HG03135 (cell line): ENCODE measurements at regions not wholly inside any gene's neighbourhood (a gene's known extent, or its start where the extent isn't known, plus 50 kb on each side); places are given as distances from the start of the nearest gene placed in this dataset.
"Not testable (repeated sequence)": the region's sequence is repeated elsewhere in the genome, so short reads cannot be mapped to it uniquely, and the experiment has no call there.

Experiments
- ATAC-seq: cut with Tn5 transposase; IDR thresholded peaks from one replicate; pipeline ENCODE4 v1.9.1; 2021; ENCODE audit warnings: mild to moderate bottlenecking, moderate library complexity; ENCODE audit not compliant: unreplicated experiment

DNA sequence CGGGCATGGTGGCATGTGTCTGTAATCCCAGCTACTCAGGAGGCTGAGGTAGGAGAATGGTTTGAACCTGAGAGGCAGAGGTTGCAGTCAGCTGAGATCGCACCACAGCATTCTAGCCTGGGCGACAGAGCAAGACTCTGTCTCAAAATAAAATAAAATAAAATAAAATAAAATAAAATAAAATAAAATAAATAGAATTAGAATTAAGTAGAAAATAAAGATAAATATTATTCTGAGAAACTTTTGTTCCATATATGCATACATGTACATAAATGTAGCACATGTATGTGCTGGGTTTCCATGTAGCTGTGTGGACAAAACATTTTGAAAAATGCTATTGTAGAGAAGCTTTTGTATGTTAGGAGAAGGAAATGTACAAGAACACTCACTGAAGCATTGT, 129.4 kb upstream of the VLDLR start:
- ATAC-seq, result no peak

GRCh38 chr9:2493109-2493508, 128.5 kb upstream of the VLDLR start:
- no peak for ATAC-seq

GRCh38 chr9:2493529-2493928, 128.1 kb upstream of the VLDLR start:
- ATAC-seq, result no peak

GRCh38 chr9:2494562-2494961, 127.0 kb upstream of the VLDLR start:
- no peak for ATAC-seq

DNA sequence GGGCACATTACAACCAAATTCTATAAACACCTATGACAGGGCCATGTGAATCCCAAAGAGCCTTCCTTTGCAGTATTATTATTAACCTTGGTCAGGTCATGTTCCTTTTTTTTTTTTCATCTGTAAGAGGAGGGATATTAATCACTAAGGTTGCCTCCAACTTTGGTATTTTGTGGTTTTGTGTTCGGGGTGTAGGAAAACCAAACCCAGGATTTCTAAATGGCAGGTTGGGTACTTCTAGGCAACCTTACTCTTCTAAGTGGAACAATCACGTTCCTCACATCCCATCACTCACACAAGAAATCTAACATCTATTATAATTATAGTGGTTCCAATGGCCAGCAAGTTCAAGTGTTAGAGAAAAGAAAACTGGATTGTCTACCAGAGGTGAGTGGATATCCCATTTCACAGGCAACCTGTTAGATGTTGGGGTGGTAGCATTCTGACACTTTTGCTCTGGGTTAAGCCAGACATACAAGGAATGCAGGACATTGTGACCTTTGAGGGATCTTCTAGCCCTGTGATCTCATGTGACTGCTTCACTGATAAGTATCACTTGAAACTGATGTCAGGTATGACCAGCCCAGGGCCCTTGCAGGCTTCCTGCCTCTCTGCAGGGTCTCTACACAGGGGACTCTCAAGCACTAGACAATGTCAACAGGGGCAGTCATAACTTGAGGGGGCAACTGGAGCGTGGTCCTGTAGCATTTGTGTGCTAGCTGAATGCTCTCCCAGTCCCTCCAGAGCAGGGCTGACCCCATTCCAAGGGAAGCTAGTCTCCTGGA, 126.2 kb upstream of the VLDLR start:
- no peak for ATAC-seq

GRCh38 chr9:2496169-2496568, 125.4 kb upstream of the VLDLR start:
- ATAC-seq, result no peak

DNA sequence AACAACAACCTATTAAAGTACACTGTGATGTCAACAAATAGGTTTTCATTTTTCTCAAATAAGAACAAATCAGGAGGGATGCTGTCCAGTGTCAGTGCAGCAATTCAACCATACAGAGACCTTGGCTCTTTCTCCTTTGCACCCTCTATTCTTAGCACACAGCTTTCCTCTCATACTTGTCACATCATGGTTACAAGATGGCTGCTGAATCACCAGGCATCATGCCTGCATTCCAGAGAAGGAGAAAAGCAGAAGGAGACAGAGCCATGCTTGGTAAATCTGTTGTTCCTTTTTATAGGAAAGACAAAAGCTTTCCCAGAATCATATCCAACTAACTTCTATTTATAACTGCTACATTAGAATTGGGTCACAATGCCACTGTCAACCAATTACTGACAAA, 124.7 kb upstream of the VLDLR start:
- ATAC-seq, result no peak

DNA sequence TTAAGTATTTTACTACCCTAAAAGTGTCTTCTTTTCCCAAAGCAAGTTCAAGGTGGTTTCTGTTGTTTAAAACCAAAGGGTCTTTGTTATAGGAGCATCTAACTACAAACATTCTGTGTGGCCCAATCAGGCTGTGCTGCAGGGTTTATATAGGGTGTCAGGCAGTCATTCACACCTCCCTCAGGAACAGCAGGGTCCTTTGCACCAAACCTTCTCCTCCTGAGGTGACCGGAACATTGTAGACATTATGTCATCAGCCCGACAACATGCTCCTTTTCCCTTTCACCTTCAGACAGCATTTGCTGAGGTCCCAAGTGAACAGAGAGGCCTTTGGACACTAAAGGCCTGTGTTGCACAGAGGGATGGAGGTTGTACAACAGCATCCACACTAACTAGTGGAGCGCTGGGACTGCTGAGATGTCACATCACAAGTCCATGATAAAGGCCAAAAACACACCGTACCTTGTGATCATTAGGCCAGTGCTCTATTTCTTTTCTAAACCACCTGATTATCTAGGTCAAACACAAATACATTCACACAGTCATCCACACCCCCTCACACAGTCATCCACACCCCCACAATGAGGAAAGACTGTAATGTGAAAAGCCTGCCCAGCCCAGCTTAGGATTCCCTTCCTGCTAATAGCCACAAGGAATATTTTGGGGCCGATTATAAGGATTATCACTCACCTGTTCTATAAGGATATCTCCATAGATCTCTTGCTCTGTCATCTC, 123.8 kb upstream of the VLDLR start:
- no peak for ATAC-seq

GRCh38 chr9:2502210-2502609, 119.4 kb upstream of the VLDLR start:
- ATAC-seq, result no peak

DNA sequence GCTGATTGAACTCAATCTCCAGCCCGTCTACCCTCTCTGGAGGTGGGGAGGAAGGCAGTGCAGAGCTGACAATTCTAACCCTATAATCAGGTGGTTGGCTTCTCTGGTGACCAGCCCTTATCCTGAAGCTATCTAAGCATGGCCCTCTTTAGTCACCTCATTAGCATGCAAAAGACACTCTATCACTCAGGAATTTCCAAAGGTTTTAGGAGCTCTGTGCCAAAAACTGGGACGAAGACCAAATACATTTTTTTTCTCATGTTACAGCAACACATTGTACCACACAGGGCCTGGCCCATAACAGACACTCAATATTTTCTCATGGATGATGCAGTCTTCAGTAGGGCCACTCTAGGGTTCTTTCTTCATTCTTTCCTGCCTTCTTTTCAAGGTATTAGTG, 118.8 kb upstream of the VLDLR start:
- no peak for ATAC-seq

DNA sequence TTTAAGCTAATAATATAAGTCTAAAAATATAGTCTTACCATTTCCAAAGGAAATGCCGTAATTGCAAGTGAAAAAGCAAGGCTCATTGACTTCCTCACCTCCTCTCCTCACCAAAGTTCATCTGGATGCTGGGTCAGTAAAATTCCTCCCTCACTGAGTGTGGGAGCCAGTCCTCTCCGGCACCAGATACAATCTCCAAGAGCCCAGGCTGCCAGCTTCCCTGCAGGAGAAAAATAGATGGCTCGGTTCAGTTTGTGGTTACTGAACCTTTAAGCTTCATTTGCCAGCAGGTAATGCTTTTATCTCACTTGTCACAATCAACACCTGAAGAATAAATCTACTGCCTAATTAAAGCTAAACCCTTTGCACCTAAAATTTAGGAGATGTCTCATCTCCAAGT, 115.3 kb upstream of the VLDLR start:
- no peak for ATAC-seq

- ATAC-seq, result no peak
Observed at GRCh38 chr9:2523591-2523990, 98.0 kb upstream of the VLDLR start.

- no peak for ATAC-seq
Observed at GRCh38 chr9:2524601-2525000, 97.0 kb upstream of the VLDLR start.

DNA sequence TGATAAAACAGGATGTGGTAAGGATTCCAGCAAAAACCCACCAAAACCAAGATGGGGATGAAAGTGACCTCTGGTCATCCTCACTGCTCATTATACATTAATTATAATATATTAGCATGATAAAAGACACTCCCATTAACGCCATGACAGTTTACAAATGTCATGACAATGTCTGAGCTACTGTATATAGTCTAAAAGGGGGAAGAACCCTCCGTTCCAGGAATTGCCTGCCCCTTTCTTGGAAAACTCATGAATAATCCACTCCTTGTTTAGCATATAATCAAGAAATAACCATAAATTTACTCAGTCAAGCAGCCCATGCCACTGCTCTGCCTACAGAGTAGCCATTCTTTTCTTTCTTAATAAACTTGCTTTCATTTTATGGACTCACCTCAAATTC, 96.4 kb upstream of the VLDLR start:
- no peak for ATAC-seq

DNA sequence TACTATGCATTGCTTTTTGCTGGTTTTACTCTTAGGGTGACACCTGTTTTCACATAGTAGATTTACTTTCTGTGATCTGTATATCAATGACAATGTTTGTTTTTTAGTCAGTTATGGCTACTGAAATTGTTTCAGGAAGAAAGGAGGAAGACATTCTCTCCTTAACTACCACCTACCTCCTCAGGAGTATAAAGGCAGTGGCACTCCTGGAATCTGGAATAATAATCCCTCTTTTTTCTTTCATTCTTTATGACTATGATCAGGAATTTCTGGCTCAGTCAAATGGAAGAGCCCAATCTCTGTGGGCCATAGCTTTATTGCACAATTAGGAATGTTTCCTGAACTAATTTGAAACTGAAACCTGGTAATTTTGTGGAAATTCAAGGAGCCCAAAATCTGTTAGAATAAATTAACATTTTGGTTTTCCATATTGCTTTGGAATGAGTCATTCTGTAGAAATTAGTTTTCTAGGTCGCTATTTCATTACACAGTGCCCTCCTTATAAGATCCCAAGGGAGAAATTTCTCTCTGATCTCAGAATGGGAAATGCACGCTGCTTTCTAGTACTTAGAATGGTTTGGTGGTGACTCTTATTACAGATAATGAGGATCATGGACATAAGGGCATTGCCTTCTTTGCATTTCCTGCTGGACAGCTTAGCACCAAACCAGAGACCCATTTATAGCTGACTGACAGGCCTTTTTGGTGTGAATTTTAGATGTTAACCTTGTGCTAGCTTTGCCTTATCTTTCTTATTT, 95.3 kb upstream of the VLDLR start:
- ATAC-seq, result no peak

- no peak for ATAC-seq
Observed at GRCh38 chr9:2531481-2531880, 90.1 kb upstream of the VLDLR start.

DNA sequence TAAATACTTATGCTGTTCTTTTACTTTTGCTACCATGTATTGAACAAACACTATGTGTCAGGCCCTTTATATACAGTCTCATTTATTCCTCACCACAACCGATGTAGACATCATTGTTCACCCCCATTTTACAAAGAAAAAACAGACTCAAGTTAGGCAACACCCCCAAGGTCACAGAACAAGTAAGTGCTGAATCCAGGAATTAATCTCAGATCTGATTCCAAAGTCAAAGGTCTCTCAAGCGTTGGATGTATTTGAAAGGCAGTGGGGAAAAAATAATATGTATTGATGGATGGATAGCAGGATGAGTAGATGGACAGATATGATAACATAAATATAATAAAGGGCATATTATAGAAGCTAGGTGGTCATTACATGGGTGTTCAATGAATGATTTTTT, 85.1 kb upstream of the VLDLR start:
- no peak for ATAC-seq

DNA sequence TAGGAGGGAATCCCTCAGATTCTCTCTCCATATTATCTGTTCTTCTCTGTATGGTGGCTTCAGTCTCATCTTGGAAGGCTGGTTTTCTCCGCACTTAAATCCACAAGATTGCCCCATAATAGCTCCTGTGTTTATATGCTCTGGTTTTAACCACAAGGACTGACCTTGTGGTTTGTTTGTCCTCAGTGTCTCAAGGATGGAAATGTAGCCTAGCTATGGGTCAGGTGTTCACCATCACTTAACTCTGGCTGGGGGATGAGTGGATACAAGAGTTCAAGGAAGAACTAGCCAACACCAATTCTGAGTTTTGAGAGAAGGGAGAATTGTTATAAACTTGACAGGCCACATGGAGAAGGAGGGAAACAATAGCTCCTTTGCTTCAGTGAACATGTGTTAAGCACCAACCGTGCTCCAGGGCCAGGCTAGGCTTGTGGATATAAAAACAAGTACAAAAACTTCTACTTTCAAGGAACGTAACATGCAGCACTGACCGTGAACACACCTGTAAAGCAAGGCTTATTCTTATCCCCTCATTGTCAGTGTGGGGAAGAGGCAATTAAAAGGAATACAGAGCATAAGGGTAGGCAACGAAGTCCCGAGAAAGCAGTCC, 75.6 kb upstream of the VLDLR start:
- ATAC-seq, result no peak

DNA sequence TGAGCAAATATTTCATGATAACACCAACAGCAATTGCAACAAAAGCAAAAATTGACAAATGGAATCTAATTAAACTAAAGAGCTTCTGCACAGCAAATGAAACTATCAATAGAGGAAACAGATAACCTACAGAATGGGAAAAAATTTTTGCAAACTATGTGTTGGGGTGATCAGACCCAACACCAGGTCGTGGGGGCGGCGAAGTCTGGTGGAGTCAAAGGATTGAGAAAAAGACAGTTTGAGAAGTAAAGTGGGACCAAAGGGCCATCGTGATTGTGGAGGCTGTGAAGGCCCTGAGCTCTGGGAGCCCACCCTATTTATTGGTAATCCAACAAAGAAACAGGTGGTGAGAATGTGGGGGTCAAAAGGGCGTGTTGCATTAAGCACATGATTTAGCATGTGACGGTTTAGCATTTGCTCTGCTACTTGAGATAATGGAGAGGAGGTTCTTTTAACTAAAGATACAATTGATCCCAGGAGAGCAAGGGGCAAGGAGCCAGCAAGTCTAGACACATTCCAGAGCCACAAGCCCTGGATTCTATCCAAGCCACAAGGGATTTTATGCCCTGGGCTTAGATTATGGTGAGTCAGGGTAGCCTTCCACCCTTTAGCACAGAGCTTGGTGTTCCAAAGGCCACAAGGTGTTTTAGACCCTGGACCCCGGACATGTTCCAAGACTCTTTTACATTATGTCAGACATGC, 65.5 kb upstream of the VLDLR start:
- ATAC-seq, result not testable (repeated sequence)

GRCh38 chr9:2557693-2558092, 63.9 kb upstream of the VLDLR start:
- no peak for ATAC-seq
